GM18870 (cell line): ENCODE measurements at regions not wholly inside any gene's neighbourhood (a gene's known extent, or its start where the extent isn't known, plus 50 kb on each side); places are given as distances from the start of the nearest gene placed in this dataset.
A peak's percentile ranks its signal among the peaks of the same experiment; 100 is the strongest.

Experiments used
- ATAC-seq: cut with Tn5 transposase; IDR thresholded peaks from one replicate; pipeline ENCODE4 v1.9.1; 2021; ENCODE audit warnings: moderate library complexity; ENCODE audit not compliant: unreplicated experiment

DNA sequence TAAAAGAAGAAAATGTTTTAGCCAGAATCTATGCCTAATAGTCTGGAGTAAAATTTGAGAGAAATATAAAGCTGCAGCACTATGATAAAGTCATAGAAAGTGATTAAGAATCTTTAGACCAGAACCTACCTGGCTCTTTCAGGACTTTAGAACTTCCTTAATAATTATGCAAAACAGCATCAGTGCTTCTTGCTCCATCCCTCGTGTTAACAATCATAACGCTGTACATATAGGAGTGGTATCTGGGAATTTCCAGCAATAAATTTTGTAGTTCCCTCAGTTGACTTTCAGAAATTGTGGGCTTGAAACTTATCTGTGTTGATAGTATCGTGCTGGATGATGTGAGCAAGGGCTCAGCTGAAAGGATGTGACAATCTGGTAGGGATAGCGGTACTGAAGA, 102.1 kb upstream of the RASGEF1B start:
- no peak for ATAC-seq

DNA sequence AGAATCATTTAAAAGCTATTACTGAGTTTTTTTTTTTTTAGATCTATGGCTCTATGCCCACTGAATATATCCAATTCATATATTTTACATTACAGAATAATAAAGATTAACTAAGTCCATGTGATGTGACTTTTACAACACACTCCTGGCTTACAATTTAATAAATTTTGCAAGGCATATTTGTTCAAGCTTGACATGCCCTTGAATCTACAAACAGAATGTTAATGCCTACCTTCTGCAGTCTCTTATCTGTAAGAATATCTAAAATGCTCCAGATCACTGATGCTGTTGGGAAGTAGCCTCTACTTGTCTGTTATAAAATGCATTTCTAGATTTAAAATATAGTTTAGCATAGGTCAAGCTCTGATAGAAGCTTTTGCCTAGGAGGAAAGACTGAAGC, 100.7 kb upstream of the RASGEF1B start:
- ATAC-seq = no peak

DNA sequence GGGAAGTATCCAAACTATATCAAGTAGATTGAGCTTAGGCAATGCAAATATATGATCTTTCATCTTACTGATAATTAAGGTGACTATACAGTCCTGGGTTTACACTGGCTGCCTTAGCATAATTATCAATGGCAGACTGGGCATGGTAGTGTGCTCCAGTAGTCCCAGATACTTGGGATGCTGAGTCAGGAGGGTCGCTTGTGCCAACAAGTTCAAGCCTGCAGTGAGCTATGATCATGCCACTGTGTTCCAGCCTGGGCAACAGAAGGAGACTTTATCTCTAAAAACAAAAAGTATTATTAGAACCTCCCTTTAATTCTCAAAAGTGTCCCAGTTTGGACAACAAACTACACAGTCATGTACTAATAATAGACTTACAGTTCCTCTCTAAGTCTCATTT, 99.4 kb upstream of the RASGEF1B start:
- no peak for ATAC-seq

DNA sequence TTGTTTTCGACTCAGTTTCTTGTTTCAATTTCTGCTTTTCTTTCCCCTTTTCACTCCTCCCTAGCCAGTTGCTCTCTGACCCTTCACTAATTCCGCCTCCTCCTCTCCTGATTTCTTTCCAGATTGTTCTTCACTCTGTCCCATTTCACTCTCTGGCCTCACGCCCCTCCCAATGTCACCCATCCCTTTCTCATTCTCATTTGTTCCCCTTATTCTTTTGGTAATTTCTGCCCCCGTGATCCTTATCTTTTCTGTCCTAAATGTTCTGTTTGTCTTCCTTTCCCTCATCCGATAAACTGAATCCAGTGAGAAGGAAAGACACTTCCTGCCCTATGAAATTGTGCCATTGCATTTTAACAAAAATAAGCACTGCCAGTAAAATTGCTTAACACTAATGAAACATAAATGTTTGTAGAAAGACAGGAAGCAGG, 94.5 kb upstream of the RASGEF1B start:
- no peak for ATAC-seq

DNA sequence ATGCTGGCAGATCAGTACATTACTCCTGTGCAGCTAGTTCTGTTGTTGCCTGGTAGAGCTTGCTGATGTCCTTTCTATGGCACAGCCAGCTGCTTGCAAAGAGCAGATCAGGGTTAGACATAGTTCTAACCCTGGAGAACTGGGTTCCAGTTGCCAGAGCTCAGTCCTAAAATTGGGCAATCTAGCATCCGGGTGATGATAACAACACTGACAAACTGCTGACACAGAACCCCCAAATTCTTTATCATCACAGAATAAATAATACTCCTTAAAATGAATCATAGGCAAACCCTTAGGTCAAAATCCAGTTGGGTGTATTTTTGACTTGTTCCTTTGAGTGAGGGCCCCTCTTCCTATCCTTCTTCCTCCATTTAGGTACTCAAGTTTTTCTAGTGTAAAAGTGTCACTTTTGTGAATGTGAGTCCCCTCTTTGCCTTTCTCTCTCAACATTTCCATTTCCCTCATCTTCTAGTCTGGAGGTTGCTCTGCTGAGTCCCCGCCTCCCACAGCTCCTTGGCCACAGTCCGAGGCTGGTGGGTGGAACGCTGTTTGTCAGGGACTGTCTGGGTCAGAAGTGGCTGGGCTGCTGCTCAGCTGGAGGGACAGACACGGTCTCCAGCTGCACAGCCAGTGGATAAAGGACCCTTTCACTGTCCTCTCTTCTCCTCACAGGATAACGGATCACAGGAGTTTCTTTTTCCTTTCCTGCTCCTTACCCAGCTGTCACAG, 93.6 kb upstream of the RASGEF1B start:
- no peak for ATAC-seq

DNA sequence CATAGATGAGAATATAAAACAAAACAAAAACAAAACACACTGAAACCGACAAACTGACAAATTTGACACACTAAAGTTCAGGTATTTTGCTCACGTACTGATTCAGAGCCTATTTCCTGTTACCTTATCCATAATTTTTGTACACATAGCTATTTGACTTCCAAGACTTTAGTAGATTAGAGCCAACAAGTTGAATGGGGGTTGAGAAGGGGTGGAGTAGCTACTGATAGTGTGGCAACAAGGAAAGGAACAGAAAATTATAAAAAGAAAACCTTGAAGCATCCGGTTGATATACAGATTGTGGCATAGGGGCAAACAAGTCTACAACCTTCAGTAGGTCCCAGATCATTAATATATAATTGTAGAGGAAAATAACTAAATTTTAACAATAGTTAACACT, 92.3 kb upstream of the RASGEF1B start:
- ATAC-seq = no peak

DNA sequence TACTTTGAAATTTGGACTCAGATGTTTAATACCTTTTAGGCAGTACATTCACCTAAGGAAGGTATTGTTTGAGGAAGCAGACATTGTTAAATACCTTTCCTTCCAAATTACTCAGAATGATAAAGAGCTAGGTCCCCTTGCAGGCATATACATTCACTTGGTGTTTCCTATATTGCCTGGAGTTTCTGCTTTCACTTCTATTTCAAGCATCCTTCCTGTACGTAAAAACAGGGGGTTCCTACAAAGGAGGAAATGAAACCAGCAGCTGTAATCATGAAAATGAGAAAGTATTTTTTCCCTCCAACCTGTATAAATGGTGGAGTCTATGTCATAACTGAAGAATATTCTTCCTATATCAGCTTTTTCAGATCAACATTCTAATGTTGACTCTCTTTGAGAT, 90.4 kb upstream of the RASGEF1B start:
- ATAC-seq = peak; percentile 99

DNA sequence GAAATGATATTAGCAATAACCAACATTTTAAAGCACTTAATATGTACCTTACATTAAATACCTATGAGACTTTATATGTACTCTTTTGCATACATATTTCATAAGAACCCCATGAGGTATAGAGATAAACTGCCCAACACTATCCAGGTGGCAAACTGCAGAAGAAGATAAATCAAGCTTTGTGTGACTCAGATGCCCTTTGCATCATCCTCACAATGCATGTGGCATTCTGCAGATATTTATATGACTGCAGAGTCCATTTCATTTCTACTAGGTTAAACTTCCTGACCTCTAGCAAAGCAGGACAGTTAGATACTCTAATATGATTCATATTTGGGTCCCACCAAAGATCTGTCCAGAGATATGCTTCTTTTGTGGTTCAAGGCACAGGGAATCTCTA, 85.6 kb upstream of the RASGEF1B start:
- ATAC-seq = no peak

DNA sequence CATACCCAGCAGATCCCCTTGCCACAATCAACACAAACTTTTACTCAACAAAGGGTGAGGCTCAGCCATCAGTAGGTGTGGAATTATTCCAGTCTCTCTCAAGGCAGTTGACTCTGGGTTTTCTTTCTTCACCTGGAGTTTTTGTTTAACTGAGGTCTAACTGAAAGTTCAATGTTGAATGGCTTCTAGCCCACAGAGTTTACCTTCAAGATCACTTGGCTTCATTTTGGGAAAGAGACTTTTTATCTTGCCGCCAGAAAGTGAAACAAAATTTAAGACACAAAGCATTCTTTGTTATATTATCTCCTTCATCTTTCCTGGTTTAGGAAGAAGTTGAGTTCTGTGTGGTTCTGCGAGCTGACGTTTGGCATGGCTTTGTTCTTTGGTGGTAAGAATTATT, 83.8 kb upstream of the RASGEF1B start:
- no peak for ATAC-seq

DNA sequence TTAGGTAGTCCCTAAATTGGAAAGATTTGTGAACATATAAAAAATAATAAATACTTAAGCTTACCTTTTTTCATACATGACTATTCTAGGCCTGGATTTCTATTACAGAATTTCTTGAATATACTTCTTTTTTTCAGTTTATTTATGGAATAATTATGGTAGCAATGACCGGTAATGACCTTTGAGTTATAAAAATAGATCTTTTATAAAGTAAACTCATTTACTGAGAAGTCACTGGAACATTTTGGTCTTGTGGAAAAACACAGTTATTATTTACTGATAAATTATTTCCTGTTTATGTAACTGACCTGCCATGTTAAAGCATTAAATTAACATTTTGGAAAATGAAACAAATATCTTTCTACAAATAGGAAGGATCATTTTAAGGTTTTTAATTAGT, 80.4 kb upstream of the RASGEF1B start:
- no peak for ATAC-seq

DNA sequence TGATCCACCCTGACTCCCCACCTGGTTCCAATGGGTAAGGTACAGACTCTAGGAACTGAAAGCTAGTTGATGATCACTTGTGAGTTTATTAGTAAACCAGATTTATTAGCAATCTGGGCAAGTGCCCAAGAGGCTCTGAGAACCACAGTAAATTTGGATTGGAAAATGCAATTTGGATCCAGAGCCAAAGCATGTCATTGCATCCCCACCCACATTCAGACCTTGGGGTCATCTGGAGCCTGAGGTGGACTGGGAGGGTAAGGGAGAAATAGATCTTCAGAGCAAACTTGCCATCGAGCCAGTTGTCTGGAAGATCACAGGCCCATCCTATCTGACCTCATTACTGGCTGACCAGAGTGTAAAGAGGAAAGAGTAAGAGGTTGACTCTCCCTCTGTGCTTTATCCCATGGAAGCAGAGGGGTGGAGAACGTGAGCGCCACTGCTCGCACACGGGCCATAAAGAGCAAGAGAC, 78.7 kb upstream of the RASGEF1B start:
- ATAC-seq = no peak

DNA sequence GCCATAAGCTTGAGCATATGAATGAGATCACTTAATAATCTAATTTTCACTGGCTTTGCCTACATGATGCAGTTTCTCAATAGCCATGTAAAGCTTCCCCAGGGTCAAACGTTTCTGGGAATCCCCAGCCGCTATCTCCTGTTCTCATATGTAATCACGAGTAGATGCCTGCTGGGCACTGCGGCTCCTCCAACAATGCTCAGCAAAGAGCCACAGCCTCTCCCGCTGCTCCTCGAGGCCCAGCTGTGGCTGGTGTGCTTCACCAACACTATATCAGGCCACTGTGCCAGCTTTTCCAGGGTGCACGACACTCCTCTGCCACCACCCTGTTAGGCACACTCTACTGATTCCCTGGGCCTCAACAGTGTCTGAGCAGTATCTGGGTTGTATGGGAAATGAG, 78.3 kb upstream of the RASGEF1B start:
- no peak for ATAC-seq

DNA sequence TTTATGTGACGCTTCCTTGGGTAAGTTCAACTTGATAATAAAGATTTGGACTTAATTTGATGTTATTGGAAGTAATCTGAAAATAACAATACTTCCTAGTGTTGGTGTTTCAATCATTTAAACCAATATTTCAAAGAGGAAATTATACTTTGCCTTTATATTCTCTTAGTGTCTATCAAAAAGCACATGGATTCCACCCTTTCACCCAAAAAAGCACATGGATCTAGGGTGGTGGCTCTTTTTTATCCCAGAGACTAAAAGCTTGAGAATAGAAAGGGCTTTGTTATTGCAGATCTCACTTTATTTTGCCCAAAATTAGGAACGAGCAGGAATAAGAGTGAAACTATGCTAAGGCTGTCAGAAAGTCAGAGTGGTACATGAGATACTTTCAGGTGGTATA, 75.1 kb upstream of the RASGEF1B start:
- no peak for ATAC-seq

DNA sequence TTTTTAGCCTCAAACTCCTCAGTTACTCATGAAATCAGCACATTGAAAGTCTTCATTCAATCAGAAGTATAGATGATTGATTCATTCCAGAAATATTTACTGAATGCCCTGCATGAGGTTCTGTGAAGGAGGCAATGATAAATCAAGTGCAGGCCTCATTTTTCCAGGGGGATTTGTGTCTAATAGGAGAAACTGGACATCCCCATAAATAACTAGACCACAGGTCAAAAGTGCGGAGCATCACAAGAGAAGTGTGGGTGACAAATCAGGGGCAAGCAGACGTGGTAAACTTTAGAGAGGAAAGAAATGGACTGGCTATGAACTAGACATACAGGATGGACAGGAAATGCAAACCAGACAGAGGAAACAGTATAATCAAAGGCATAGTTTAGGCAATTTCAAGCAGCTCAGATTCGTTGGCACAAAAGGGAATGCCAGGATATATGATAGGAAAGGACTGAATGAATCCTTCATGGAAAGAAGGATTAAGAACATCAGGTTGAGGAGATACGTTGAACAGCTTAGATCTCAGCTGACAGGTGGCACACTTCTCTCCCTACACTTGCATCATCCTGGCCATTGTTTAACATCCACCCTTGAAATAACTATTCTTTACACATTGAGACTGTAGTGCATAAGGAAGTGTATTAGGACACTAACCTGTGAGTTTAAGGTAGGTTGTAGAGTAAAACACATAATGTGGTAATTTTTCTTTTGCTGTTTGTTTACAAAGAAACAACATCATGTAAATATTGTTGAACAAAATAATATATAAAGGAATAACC, 69.6 kb upstream of the RASGEF1B start:
- ATAC-seq = no peak

DNA sequence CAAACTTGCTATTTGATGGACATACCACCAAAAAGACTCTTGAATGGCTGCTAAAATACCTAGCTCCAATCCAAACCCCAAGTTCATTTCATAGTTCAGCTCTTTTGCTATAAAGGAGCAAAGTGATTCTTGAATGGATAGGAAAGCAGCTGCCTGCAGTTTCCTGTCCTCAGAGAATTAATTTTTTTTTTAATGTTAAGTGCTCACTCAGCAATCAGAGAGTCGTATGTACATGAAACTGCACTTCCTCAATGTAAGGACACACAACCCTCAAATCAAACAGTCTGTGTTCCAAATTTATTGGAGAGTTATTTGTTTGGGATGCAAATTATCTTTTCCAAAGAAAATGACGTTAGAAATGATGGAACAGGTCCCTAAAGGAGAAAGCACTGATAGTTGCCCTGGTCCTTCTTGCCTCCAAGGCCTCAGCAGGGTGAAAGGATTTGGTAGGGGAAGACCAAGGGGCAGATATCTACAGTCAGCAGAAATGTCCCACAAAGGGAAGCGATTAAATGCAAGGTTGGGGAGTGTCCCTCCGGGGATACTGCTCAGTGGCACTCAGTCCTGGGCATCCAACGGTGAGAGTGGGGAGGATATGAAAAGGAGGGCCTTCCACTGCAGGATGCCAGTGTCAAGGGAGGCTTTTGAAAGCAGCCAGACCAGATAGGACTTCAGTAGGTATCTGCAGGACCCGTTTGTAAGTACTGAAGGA, 67.2 kb upstream of the RASGEF1B start:
- ATAC-seq = no peak

DNA sequence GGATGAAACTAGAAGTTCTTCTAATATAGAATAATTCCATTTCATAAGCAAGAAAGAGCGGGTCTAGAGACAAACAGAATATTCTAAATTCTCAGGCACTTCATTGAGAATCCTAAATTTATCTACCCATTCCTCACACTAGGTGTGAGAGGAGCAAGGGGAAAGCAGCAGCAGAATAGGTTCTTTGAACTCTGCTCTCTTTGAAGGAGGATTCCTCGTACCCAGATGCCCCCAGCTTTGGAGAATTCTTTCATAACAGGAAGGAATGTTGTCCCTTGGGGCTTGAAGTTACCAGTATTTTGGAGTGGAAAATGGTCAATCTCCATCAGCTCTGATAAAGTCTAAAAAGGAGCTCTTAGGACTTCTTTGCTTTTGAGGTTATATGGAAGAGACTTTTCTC, 59.7 kb upstream of the RASGEF1B start:
- ATAC-seq = no peak

DNA sequence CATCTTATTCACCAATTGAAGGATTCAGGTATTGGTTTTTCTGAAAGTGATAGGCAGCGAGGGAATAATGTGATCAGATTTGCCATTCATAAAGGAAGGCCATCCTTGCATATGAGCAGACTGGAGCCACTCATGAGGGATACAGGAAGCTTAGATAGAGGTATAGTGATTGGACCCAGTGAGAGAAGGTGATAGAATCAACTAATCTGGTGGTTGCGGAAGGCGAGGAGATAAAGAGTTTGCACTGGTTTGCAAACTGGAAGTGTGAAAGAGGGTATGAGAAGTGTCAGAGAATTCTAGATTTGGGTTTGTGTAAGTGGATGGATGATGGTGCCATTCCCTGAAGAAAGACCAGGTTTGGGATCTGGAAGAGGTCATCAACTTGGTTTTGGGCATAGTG, 57.3 kb upstream of the RASGEF1B start:
- ATAC-seq = no peak

DNA sequence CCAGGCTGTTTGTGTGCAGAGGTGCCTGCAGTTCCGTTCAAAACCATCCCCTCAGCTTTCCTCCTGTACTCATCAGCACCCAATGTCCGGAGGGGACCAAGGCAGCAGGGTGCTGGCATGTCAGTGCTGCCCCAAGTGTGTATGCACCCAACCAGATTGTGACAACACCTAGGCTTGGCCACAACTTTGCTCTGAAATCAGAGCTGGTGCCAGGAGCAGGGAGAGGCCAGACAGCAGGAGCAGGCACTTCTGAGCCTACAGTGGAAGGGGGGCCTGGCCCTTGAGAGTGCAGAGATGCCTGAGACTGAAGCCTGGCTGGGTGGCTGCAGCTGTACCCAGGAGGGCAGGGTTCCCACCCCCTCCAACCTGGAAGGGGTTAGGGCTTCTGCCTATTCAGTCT, 56.5 kb upstream of the RASGEF1B start:
- ATAC-seq = no peak

DNA sequence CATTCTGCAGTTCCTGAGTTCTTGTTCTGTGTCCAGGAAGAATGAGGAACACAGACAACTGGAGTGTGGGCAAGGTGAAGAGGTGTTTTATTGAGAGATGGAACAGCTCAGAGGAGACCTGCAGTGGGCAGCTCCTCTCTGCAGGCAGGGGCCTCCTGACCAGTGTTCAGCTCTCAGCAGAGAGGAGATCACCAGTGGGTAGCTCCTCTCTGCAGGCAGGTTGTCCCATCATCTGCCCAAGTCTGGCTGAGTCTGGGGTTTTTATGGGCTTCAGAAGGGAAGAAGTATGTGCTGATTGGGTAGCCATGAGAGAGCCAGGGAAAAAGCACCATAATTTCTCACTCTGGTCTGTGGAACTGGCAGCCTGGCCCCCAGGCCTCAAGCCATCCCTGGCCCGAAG, 56.0 kb upstream of the RASGEF1B start:
- ATAC-seq = no peak

DNA sequence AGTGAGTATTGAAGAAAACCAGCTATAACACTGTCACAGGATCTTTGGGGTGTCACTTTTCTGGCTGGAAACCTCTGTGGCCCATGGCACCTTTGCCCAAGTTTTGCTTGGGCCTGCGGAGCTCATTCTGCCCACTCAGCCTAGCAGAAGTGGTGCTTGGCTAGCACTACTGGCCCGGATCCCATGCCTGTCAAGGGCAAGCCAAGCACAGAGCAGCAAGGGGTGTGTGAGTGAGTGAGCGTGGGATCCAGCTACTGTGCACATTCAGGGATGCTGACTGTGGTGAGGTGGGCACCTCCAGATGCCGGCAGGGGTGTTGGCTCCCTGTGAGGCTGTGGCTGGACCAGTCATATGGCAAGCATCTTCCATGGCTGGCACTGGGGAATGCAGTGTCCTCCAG, 55.4 kb upstream of the RASGEF1B start:
- no peak for ATAC-seq

DNA sequence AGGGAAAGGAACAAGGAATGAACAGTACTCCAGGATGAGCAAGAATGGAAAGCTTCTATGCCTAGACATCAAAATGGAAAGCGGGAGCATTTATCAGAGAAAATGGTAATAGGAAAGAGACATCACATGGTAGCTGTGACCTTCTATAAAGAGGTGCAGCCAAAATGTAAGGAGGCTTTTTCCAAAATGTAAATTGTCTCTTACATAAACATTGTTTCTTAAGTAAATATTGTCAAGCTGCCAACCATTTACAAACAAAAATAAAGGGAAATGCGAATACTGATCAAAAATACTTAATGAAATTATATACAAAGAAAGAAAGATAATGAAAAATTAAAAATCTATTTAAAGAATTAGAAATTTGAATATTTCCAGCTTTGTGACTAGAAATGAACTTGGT, 55.0 kb upstream of the RASGEF1B start:
- no peak for ATAC-seq
